Fibroblast of villous mesenchyme (primary cell): ENCODE measurements at regions not wholly inside any gene's neighbourhood (a gene's known extent, or its start where the extent isn't known, plus 50 kb on each side); places are given as distances from the start of the nearest gene placed in this dataset.
"Not testable (repeated sequence)": the region's sequence is repeated elsewhere in the genome, so short reads cannot be mapped to it uniquely, and the experiment has no call there.

Source experiments
- DNase-seq: peaks from one replicate; pipeline ENCODE4 v3.0.0-alpha.2; 2010; ENCODE audit warnings: low read depth
- H3K4me3 ChIP-seq: 2 replicates; pipeline ENCODE4 v1.5.1; 2011; ENCODE audit warnings: low read depth, mild to moderate bottlenecking, low read length
- CTCF ChIP-seq: IDR thresholded peaks from 2 replicates; pipeline ENCODE4 v1.5.1; 2012; ENCODE audit warnings: low read depth, mild to moderate bottlenecking, low read length; ENCODE audit not compliant: insufficient read depth

GRCh38 chr6:106823058-106823457, 151.5 kb downstream of the CD24 start:
- no peak overlapping the region for H3K4me3 ChIP-seq
- DNase-seq, result no peak
- no peak for TF ChIP-seq CTCF

- peak; percentile 38 for DNase-seq
- H3K4me3 ChIP-seq, result no peak overlapping the region
- no peak for TF ChIP-seq CTCF
These were observed 154.1 kb downstream of the CD24 start for GRCh38 chr6:106820412-106820852.

- DNase-seq, result no peak
- no peak for TF ChIP-seq CTCF
- H3K4me3 ChIP-seq, result no peak overlapping the region
These were observed 163.3 kb downstream of the CD24 start for GRCh38 chr6:106811088-106811686.

- no peak for DNase-seq
- H3K4me3 ChIP-seq, result no peak overlapping the region
- no peak for TF ChIP-seq CTCF
These were observed 165.8 kb downstream of the CD24 start for GRCh38 chr6:106808758-106809157.

GRCh38 chr6:106807947-106808611, 166.4 kb downstream of the CD24 start:
- H3K4me3 ChIP-seq, result no peak overlapping the region

GRCh38 chr6:106806253-106806652, 168.3 kb downstream of the CD24 start:
- DNase-seq, H3K4me3 ChIP-seq: not testable (repeated sequence)

More at GRCh38 chr6:106807947-106808611, 166.4 kb downstream of the CD24 start:
- DNase-seq, result no peak
- no peak for TF ChIP-seq CTCF

GRCh38 chr6:106805771-106806170, 168.8 kb downstream of the CD24 start:
- no peak for DNase-seq
- no peak overlapping the region for H3K4me3 ChIP-seq
- no peak for TF ChIP-seq CTCF
